Right cardiac atrium (tissue), 5 donors: ENCODE measurements at regions not wholly inside any gene's neighbourhood (a gene's known extent, or its start where the extent isn't known, plus 50 kb on each side); places are given as distances from the start of the nearest gene placed in this dataset.

ENCODE experiments used
- ATAC-seq, 2 donors: fragments of 200-7000 bp; cut with Tn5 transposase; one replicate each; pipeline versions ENCODE4 v1.8.0 to v1.9.1; 2020; ENCODE audit warnings: moderate library complexity in 2 of 2, mild to moderate bottlenecking in 1 of 2
- DNase-seq, 3 donors: peaks; one replicate each; pipeline ENCODE4 v3.0.0-alpha.2; 2020
- H3K27ac ChIP-seq: one replicate; pipeline ENCODE4 v1.5.1; 2013; ENCODE audit warnings: mild to moderate bottlenecking, low read length, control low read depth, moderate library complexity
- H3K27me3 ChIP-seq: one replicate; pipeline ENCODE4 v1.6.1; 2013; ENCODE audit not compliant: control insufficient read depth, insufficient read depth
- H3K4me1 ChIP-seq: one replicate; pipeline ENCODE4 v1.6.1; 2013; ENCODE audit warnings: low read length; ENCODE audit not compliant: control insufficient read depth, insufficient read depth
- H3K4me3 ChIP-seq: one replicate; pipeline ENCODE4 v1.5.1; 2013; ENCODE audit warnings: low read length, control low read depth
- H3K9me3 ChIP-seq: one replicate; pipeline ENCODE4 v1.6.1; 2013; ENCODE audit warnings: low read length; ENCODE audit not compliant: control insufficient read depth
- WGBS: extraction: QIAGEN DNeasy Blood & Tissue Kit; methylation state at CpG from one replicate; pipeline ENCODE4 v1.1.7; 2013; 5-methylcytosine and 5-hydroxymethylcytosine counted together
- intact Hi-C, 4 donors: fragments of 100-400 bp; cut with DNase I; formaldehyde crosslinking; loops; one replicate each; pipeline versions ENCODE4 v1.11.0 to v1.14.0; 2022 to 2023
- donor health status: healthy with polysubstance abuse.
- donor health status: DM: no; HTN: yes; CAD: no.
- donor health status: DM: no; HTN: no; CAD: no.
- donor health status: DM: no; HTN: yes; CAD: no; lungs with severe emphysema.
- donor health status: DM: yes; HTN: yes; CAD: no.

DNA sequence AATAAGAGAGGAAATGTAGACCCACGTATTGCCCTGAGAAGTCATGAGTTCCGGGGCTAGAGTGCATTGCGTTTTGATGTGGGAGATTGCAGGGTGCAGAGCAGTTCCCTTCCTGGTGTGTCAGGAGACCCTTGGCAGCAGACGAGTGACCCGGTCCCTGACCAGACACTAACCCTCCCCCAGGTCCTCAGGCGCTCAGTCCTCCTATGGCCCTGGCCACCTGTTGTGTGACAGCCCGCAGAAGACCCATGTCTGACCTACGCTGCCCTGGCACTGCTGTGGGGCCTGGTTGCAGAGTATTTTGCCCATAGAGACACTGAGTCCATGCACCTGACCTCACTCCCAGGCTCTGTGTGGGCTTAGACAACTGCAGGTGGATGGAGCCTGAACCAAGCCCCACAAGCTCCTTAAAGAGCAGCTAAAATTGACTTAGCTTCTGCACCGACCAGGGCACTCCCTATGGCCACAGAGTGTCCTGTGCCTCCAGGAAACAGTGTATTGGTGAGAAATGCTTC is 833.8 kb downstream of the TBC1D22A start:
- no peak for DNase-seq
- no peak for ATAC-seq
- no peaks in the 10 kb centered on the region for H3K27me3 ChIP-seq
- no peaks in the 10 kb centered on the region for H3K9me3 ChIP-seq
- H3K4me3 ChIP-seq = no peak overlapping the region
- H3K4me1 ChIP-seq = no peaks in the 10 kb centered on the region
- intact Hi-C loops = no loop called here
- WGBS = 82% methylated on average over 9 of the region's 9 CpGs
- no peak overlapping the region for H3K27ac ChIP-seq

DNA sequence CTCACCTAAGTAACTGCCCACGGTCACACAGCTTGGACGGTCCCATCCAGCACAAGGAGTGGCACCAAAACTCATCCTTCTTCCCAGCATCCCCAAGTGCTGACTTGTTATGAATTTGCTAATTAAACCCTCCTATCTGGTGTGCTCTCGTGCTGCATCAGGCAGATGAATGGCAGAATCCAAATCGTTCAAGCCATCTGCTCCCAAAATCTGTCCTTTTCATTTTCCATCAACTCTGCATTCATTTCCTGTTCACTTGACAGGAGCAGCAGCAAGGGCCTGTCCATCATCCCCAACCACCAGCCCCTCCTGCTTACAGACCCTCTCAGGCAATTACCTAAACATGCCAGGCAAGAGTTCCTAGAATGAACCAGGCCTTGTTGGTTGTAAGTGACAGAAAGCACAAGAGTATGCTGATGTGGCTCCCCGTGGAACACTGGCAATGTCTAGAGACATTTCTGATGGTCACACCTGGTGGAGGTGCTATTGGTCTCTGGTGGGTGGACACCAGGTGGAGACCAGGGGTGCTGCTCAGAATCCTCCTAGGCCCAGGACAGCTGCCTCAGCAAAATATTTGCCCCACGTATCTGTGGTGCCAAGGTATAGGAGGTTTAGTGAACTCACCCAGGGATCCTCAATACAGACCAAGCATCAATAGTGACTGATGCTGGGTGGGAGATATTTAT is 832.5 kb downstream of the TBC1D22A start:
- intact Hi-C loops = no loop called here
- Histone ChIP-seq H3K27ac (no peak overlapping the region), H3K27me3 (no peaks in the 10 kb centered on the region), H3K9me3 (no peaks in the 10 kb centered on the region), H3K4me1 (no peaks in the 10 kb centered on the region), H3K4me3 (no peak overlapping the region)
- ATAC-seq = no peak
- no peak for DNase-seq
- WGBS = 83% methylated on average over 6 of the region's 6 CpGs

DNA sequence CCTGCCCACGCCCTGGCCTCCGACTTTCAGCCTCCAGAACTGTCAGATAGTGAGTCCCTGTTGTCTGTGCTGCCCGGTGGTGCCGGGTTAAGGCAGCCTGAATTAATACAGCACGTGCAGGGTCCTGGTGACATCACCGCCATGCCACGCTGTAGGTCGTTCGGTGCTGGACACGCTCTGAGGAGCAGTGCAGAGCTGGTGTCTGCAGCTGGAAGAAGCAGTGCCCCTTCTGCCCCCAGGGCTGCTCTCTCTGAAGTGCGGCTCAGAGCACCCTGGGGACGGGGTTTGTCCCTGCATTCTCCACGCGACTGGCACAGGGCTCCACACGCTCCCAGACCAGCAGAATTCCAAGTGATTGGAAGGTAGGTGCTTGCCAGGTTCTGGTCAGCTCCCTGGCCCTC is 831.5 kb downstream of the TBC1D22A start:
- no peaks in the 10 kb centered on the region for H3K27me3 ChIP-seq
- H3K9me3 ChIP-seq = no peaks in the 10 kb centered on the region
- H3K27ac ChIP-seq = no peak overlapping the region
- intact Hi-C loops = no loop called here
- DNase-seq = no peak
- no peaks in the 10 kb centered on the region for H3K4me1 ChIP-seq
- H3K4me3 ChIP-seq = no peak overlapping the region
- WGBS = 82% methylated on average over 15 of the region's 15 CpGs
- no peak for ATAC-seq

DNA sequence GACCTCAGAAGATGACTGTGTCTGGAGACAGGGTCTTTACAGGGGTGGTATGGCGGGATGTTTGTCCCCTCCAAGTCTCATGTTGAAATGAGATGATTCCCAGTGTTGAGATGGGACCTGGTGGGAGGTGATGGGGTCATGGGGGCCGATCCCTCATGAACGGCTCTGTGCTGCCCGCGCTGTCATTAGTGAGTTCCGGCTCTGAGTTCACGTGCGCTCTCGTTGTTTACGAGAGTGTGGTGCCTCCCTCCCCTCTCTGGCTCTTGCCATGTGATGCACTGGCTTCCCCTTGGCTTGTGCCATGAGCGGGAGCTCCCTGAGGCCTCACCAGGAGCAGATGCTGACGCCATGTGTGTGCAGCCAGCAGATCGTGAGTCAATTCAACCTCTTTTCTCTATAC is 830.8 kb downstream of the TBC1D22A start:
- H3K4me3 ChIP-seq = no peak overlapping the region
- WGBS = 87% methylated on average over 13 of the region's 13 CpGs
- H3K27ac ChIP-seq = no peak overlapping the region
- no peaks in the 10 kb centered on the region for H3K9me3 ChIP-seq
- no peaks in the 10 kb centered on the region for H3K4me1 ChIP-seq
- intact Hi-C loops = no loop called here
- no peaks in the 10 kb centered on the region for H3K27me3 ChIP-seq
- DNase-seq (no peak), ATAC-seq (no peak)

DNA sequence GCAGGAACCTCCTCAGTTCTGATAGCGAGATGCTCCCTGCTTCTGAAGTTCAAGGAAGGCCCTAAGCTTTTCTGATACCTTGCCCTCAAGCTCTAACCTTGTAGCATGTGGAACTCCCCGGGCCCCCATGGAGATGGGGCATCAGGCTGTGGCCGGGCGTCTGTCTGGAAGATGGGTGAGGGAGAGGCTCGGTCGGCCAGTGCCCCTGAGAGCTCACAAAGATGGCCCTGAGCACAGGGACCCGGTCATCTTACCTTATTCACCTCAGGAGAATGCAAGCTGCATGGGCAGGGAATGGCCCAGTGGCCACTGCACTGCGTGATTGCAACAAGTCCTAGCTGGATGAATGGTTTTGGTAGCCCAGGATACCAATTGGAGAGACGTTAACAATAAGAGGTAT is 830.3 kb downstream of the TBC1D22A start:
- no peaks in the 10 kb centered on the region for H3K4me1 ChIP-seq
- H3K9me3 ChIP-seq = no peaks in the 10 kb centered on the region
- ATAC-seq = no peak
- no peaks in the 10 kb centered on the region for H3K27me3 ChIP-seq
- intact Hi-C loops = no loop called here
- H3K4me3 ChIP-seq = no peak overlapping the region
- 84% methylated on average over 9 of the region's 9 CpGs for WGBS
- no peak overlapping the region for H3K27ac ChIP-seq
- no peak for DNase-seq

DNA sequence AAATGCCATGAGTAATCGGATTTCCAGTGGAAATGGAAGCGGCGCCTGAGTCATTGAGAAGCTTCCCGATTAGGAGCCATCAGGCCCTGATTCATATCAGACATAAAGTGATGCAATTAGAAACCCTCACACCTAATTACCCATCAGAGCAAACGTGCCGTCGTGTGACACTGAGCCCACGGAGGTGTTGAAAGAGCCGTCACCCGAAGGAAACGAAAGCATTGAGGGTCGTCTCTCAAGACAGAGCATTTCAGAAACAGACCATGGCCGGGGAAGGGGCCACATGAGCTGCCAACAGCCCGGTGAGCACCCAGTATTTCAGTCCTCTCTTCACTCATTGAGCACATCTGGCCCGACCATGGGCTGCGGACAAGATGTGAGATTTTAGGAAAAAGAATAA is 829.3 kb downstream of the TBC1D22A start:
- DNase-seq = no peak
- WGBS = 73% methylated on average over 16 of the region's 16 CpGs
- intact Hi-C loops = no loop called here
- Histone ChIP-seq H3K9me3 (no peaks in the 10 kb centered on the region), H3K27me3 (no peaks in the 10 kb centered on the region), H3K27ac (no peak overlapping the region), H3K4me3 (no peak overlapping the region), H3K4me1 (no peaks in the 10 kb centered on the region)
- ATAC-seq = no peak

DNA sequence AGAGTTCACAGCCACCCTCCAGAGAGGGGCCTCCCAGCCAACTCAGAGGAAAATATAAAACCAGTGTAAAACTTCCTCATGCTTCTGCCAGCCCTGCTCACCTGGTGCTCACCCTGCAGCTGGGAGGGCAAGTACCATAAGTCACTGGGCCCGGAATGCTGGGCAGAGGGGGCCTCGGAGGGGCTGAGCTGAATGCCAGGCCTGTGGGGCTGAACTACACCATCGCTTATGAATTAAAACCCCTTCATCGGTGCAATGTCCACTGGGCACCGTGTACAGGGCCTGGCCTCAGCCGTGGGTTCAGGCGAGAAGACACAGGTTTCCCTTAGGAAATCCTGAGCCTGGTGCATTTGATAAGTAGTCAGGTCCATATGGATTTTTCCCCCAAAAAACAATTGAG is 828.6 kb downstream of the TBC1D22A start:
- H3K4me3 ChIP-seq = no peak overlapping the region
- WGBS = 90% methylated on average over 7 of the region's 7 CpGs

DNA sequence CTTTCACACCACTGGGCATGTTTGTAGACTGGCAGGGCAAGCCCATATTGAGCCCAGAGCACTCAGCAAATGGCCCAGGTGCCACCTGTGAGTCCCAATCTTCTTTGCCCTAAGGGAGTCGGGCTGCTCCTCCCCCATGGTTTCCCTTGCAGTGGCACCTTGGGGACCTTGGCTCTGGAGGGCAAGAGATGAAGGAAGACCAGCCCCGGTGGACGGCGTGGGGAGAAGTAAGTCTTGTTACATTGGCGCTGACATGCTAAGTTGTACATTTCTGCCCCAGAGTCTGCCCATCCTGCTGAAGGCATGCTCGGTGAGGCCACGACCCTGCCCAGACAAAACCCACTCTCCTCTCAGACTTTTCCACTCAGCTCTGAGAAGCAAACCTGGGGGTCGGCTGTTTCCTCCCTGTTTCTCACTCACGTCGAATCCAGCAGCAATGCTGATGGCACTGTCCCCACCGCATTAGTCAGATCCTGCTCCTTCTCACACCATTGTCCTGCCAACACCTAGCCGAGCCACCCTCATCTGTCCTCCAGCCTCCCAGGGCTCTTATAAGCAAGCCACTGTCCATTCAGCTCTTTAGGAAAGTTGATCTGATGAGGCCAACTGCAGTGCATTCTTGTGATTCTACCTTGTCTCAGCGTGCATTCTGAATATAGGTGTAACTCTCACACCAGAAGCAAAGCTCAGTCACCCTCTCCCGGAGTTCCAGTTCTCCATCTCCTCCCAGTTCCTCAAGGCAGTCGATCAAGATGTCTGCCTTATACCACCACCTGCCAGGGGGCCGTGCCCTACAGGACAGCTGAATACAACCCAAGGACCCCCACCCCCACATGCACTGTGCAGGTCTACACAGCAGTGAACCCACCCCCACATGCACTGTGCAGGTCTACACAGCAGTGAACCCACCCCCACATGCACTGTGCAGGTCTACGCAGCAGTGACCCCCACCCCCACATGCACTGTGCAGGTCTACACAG is 827.1 kb downstream of the TBC1D22A start:
- WGBS = 85% methylated on average over 17 of the region's 17 CpGs
- ATAC-seq (no peak), DNase-seq (no peak)
- Histone ChIP-seq H3K27me3 (no peaks in the 10 kb centered on the region), H3K9me3 (no peaks in the 10 kb centered on the region), H3K4me3 (no peak overlapping the region), H3K27ac (no peak overlapping the region), H3K4me1 (no peaks in the 10 kb centered on the region)
- intact Hi-C loops = no loop called here

More for the DNA sequence above, 828.6 kb downstream of the TBC1D22A start:
- intact Hi-C loops = no loop called here
- no peaks in the 10 kb centered on the region for H3K27me3 ChIP-seq
- no peaks in the 10 kb centered on the region for H3K9me3 ChIP-seq
- no peak overlapping the region for H3K27ac ChIP-seq
- ATAC-seq (no peak), DNase-seq (no peak)
- no peaks in the 10 kb centered on the region for H3K4me1 ChIP-seq

DNA sequence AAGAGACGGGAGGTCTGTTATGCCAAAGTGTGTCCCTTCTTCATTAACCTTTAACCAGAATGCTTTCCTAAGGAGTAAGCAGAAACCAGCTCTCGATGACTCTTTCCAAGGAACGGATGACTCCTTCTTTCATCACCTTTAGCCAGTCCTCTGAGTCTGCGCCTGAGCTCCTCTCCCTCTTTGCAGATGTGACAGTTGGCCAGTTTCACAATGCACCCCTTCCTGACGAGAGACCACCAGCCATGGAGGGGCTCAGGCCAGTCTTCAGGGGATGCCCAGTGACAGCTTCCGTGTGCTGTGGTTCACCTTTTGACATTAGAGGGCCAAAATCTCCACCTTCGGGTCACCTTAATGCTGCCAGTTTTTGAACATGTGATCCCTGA is 826.1 kb downstream of the TBC1D22A start:
- WGBS = 76% methylated on average over 7 of the region's 7 CpGs
- H3K27me3 ChIP-seq = no peaks in the 10 kb centered on the region
- no peak for DNase-seq
- no peak for ATAC-seq
- H3K27ac ChIP-seq = no peak overlapping the region
- intact Hi-C loops = no loop called here
- no peak overlapping the region for H3K4me3 ChIP-seq
- no peaks in the 10 kb centered on the region for H3K4me1 ChIP-seq
- H3K9me3 ChIP-seq = no peaks in the 10 kb centered on the region

DNA sequence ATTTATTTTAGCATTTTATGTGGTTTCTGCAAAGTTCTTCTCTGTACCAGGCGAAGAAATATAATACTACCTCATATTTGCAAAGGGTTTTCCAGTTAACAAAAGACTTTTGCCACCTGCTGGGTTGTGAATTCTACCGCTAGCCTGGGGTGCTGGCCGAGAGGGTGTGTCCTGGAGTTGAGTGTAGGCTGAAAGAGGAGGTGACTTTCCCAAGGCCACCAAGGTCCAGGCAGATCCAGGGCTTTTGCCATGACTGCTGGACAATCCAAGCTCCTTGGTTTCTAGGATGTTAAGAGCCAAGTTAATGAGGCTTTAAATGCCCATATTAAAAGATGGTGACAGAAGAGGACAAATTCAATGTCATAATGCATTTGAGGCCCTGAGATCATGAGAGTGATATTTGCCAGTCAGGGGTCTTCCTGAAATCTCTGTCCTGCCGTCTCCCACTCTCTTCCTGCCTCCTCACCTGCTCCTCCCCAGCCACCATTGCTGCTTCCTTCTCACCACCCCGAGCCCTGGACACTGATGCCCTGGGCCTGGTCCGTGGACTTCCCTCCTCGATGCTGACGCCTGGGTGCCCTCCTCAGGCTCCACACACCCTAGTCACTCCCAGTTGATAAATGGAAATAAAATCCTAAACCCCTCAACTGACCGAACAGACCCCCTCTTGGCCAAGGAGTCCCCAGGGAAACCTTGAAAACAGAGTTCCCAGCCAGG is 825.6 kb downstream of the TBC1D22A start:
- Histone ChIP-seq H3K4me1 (no peaks in the 10 kb centered on the region), H3K4me3 (no peak overlapping the region), H3K27ac (no peak overlapping the region), H3K27me3 (no peaks in the 10 kb centered on the region), H3K9me3 (no peaks in the 10 kb centered on the region)
- WGBS = 74% methylated on average over 9 of the region's 9 CpGs
- ATAC-seq (no peak), DNase-seq (no peak)
- intact Hi-C loops = no loop called here

DNA sequence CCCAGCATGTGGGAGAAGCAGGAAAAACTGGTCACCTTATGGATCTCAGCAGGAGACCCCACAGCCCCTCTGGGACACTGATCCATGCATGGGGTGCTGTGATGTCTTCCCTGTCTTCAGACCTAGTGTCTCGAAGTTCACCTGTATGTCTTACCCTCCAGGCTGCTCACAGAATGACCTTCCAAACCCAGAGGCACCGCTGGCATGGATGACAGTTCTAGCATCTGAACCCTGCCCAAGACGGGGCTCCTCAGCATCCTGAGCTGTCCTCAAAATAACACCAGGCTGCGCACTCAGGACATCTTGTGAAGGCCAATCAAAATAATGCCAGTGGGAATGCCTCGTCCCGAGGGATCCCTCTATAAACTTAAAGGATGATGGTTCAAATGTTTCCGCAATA is 824.9 kb downstream of the TBC1D22A start:
- ATAC-seq (no peak), DNase-seq (no peak)
- intact Hi-C loops = no loop called here
- no peaks in the 10 kb centered on the region for H3K4me1 ChIP-seq
- no peak overlapping the region for H3K4me3 ChIP-seq
- H3K27ac ChIP-seq = no peak overlapping the region
- 75% methylated on average over 7 of the region's 7 CpGs for WGBS
- no peaks in the 10 kb centered on the region for H3K9me3 ChIP-seq
- H3K27me3 ChIP-seq = no peaks in the 10 kb centered on the region
